ENCODE measurements at regions not wholly inside any gene's neighbourhood (a gene's known extent, or its start where the extent isn't known, plus 50 kb on each side); places are given as distances from the start of the nearest gene placed in this dataset.
A peak's percentile ranks its signal among the peaks of the same experiment; 100 is the strongest.

- H3K27ac ChIP-seq = no peak overlapping the region
- TF ChIP-seq, protein P1, sequence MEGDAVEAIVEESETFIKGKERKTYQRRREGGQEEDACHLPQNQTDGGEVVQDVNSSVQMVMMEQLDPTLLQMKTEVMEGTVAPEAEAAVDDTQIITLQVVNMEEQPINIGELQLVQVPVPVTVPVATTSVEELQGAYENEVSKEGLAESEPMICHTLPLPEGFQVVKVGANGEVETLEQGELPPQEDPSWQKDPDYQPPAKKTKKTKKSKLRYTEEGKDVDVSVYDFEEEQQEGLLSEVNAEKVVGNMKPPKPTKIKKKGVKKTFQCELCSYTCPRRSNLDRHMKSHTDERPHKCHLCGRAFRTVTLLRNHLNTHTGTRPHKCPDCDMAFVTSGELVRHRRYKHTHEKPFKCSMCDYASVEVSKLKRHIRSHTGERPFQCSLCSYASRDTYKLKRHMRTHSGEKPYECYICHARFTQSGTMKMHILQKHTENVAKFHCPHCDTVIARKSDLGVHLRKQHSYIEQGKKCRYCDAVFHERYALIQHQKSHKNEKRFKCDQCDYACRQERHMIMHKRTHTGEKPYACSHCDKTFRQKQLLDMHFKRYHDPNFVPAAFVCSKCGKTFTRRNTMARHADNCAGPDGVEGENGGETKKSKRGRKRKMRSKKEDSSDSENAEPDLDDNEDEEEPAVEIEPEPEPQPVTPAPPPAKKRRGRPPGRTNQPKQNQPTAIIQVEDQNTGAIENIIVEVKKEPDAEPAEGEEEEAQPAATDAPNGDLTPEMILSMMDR (IDR thresholded peaks at IDR 0.05) = no peak
- TF ChIP-seq POLR2A (IDR thresholded peaks at IDR 0.05) = no peak
- H3K4me3 ChIP-seq = no peak overlapping the region
- DNase-seq = no peak
- WGBS, 4 donors = 83 to 86% (median 85%) methylated on average over 7 of the region's 7 CpGs
- H3K36me3 ChIP-seq (replicated peaks in 1 of 2) = no peaks in the 10 kb centered on the region
- H3K4me1 ChIP-seq (replicated peaks in 1 of 2) = no peaks in the 10 kb centered on the region
- H3K27me3 ChIP-seq = peaks cover 3% of the 10 kb centered on the region
- intact Hi-C loops (cut with DNase I) = no loop called here
- no peaks in the 10 kb centered on the region for H3K9me3 ChIP-seq (replicated peaks in 1 of 3)
Observed at GRCh38 chr15:96043591-96044171, 286.8 kb upstream of the NR2F2 start.

GRCh38 chr15:96046620-96047240 is 283.8 kb upstream of the NR2F2 start:
- Histone ChIP-seq H3K9me3 (replicated peaks in 1 of 3) (no peaks in the 10 kb centered on the region), H3K36me3 (replicated peaks in 1 of 2) (no peaks in the 10 kb centered on the region), H3K27me3 (no peaks in the 10 kb centered on the region), H3K4me1 (replicated peaks in 1 of 2) (no peaks in the 10 kb centered on the region), H3K4me3 (no peak overlapping the region), H3K27ac (peak overlapping the region in 1 of 5 donors; percentile 38)
- DNase-seq = no peak
- no peak for TF ChIP-seq POLR2A (IDR thresholded peaks at IDR 0.05)
- TF ChIP-seq, protein P1 (IDR thresholded peaks at IDR 0.05) = no peak
- intact Hi-C loops (cut with DNase I) = no loop called here
- WGBS, 4 donors = 69 to 78% (median 71%) methylated on average over 5 of the region's 5 CpGs

DNA sequence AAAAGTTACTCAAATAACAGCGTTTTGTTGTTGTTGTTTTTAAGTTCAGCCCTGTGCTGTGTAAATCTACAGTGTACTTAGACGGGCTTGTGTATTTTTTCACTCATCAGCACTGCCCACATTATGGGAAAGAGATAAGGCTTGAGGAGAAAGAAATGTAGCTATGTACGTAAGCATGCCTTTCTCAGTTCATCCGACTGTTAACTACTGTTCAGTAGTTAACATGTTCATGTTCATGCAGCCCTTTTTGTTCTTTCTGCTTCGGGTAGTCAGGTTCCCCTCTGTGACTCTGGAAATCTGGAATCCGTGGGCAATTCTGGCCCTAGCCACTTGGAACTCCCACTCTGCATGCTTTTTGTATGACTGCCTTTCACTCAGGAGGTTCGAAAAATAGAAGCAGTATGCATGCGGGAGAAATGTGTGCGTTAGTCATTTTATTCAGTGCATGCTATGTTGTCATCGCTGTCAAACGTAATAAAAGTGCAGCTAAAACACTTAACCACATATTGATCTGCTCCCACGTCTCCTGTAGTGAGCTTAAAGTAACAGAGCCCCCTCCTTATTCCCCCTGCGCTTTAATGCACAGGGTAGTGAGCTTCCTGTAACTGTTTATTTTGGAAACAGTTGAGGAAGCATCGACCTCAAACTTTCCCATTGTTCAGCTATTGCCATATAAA is 283.1 kb upstream of the NR2F2 start:
- 44 to 50% (median 48%) methylated on average over 14 of the region's 14 CpGs for WGBS, 4 donors
- Histone ChIP-seq H3K4me1 (replicated peaks in 1 of 2) (no peaks in the 10 kb centered on the region), H3K9me3 (replicated peaks in 1 of 3) (no peaks in the 10 kb centered on the region), H3K36me3 (replicated peaks in 1 of 2) (no peaks in the 10 kb centered on the region), H3K27me3 (no peaks in the 10 kb centered on the region), H3K4me3 (peak overlapping the region in 1 of 4 donors; percentile 9), H3K27ac (peak overlapping the region in 1 of 5 donors; percentile 38)
- DNase-seq = no peak
- intact Hi-C loops (cut with DNase I) = no loop called here
- TF ChIP-seq, protein P1 (IDR thresholded peaks at IDR 0.05) = no peak
- no peak for TF ChIP-seq POLR2A (IDR thresholded peaks at IDR 0.05)

- no peaks in the 10 kb centered on the region for H3K9me3 ChIP-seq (replicated peaks in 1 of 3)
- H3K27me3 ChIP-seq = peaks cover 6% of the 10 kb centered on the region
- WGBS, 4 donors = 69 to 91% (median 80%) methylated on average over 2 of the region's 2 CpGs
- intact Hi-C loops (cut with DNase I) = no loop called here
- peaks cover 0 to 7% of the 10 kb centered on the region in 2 donors for H3K4me1 ChIP-seq (replicated peaks in 1 of 2)
- H3K27ac ChIP-seq = no peak overlapping the region
- H3K4me3 ChIP-seq = no peak overlapping the region
- no peak for DNase-seq
- no peaks in the 10 kb centered on the region for H3K36me3 ChIP-seq (replicated peaks in 1 of 2)
- TF ChIP-seq POLR2A (IDR thresholded peaks at IDR 0.05) = no peak
- TF ChIP-seq, protein P1 (IDR thresholded peaks at IDR 0.05) = no peak
Observed at GRCh38 chr15:96049323-96049722, 281.2 kb upstream of the NR2F2 start.
